ENCODE measurements at regions not wholly inside any gene's neighbourhood (a gene's known extent, or its start where the extent isn't known, plus 50 kb on each side); places are given as distances from the start of the nearest gene placed in this dataset.

- DNase-seq, result no peak
These were observed 261.6 kb downstream of the VPS13C start for GRCh38 chr15:61798631-61799030.

- DNase-seq, result no peak
These were observed 264.2 kb downstream of the VPS13C start for GRCh38 chr15:61796056-61796455.

GRCh38 chr15:61794881-61795280 is 265.4 kb downstream of the VPS13C start:
- DNase-seq, result no peak

- no peak for DNase-seq
These were observed 266.0 kb downstream of the VPS13C start for GRCh38 chr15:61794276-61794675.

- no peak for DNase-seq
These were observed 275.5 kb downstream of the VPS13C start for GRCh38 chr15:61784734-61785133.

GRCh38 chr15:61780278-61780980 is 279.8 kb downstream of the VPS13C start:
- DNase-seq, result no peak

GRCh38 chr15:61777689-61778088 is 282.6 kb downstream of the VPS13C start:
- DNase-seq, result no peak

GRCh38 chr15:61769557-61769956 is 290.7 kb downstream of the VPS13C start:
- DNase-seq, result no peak

GRCh38 chr15:61768131-61768530 is 292.1 kb downstream of the VPS13C start:
- no peak for DNase-seq

- DNase-seq, result no peak
These were observed 295.3 kb downstream of the VPS13C start for GRCh38 chr15:61764981-61765380.

GRCh38 chr15:61764141-61764540 is 296.1 kb downstream of the VPS13C start:
- no peak for DNase-seq

GRCh38 chr15:61762676-61763075 is 297.6 kb downstream of the VPS13C start:
- DNase-seq, result no peak

- no peak for DNase-seq
These were observed 300.6 kb downstream of the VPS13C start for GRCh38 chr15:61759639-61760038.

GRCh38 chr15:61756071-61756820 is 304.0 kb downstream of the VPS13C start:
- DNase-seq, result peak; percentile 11

- DNase-seq, result no peak
These were observed 304.8 kb downstream of the VPS13C start for GRCh38 chr15:61755467-61755866.

- DNase-seq, result no peak
These were observed 307.1 kb downstream of the VPS13C start for GRCh38 chr15:61753018-61753710.

- no peak for DNase-seq
These were observed 308.2 kb downstream of the VPS13C start for GRCh38 chr15:61752001-61752400.

GRCh38 chr15:61750271-61751084 is 309.8 kb downstream of the VPS13C start:
- no peak for DNase-seq

GRCh38 chr15:61749169-61749568 is 311.1 kb downstream of the VPS13C start:
- no peak for DNase-seq

GRCh38 chr15:61748529-61748928 is 311.7 kb downstream of the VPS13C start:
- DNase-seq, result no peak

- no peak for DNase-seq
These were observed 313.7 kb downstream of the VPS13C start for GRCh38 chr15:61746589-61746988.

- no peak for DNase-seq
These were observed 316.8 kb downstream of the VPS13C start for GRCh38 chr15:61743345-61743909.

GRCh38 chr15:61742591-61742990 is 317.7 kb downstream of the VPS13C start:
- DNase-seq, result no peak
